IPS-18c (cell line): ENCODE measurements at regions not wholly inside any gene's neighbourhood (a gene's known extent, or its start where the extent isn't known, plus 50 kb on each side); places are given as distances from the start of the nearest gene placed in this dataset.

ENCODE experiments used
- H3K4me3 ChIP-seq: 2 replicates; pipeline ENCODE4 v1.7.0; 2013; ENCODE audit warnings: low read depth, mild to moderate bottlenecking, low read length, moderate library complexity; ENCODE audit not compliant: insufficient read depth
- H3K9me3 ChIP-seq: one replicate; pipeline ENCODE4 v1.6.1; 2013; ENCODE audit warnings: mild to moderate bottlenecking, low read length, moderate library complexity; ENCODE audit not compliant: control insufficient read depth, insufficient read depth

- H3K9me3 ChIP-seq = no peaks in the 10 kb centered on the region
- H3K4me3 ChIP-seq = no peak overlapping the region
Measured at GRCh38 chr1:58152697-58153096, 393.8 kb downstream of the OMA1 start.

DNA sequence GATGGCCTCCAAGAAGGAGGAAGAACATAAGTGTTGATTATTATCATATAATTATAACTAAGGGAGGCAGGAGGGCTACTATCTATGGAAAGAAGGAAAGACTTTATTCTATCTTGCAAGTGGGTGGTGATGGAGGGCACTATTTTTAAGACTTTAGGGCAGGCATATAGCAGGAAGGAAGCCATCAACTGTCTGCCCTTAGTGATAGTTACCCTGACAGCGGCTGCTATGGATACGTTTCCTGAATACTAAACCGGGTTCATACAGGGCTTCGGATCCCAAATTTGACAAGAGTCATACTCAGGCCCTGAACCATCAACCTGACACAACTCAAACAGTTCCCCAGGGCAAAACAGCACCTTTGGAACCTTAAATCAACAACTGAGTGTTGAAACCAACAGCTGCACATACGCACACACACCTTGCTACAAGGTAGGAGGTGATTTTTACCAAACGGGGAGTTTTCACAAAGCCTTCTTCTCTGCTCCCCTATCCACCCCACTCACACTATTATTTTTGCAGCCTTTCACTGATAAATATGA, 397.2 kb downstream of the OMA1 start:
- no peak overlapping the region for H3K4me3 ChIP-seq

DNA sequence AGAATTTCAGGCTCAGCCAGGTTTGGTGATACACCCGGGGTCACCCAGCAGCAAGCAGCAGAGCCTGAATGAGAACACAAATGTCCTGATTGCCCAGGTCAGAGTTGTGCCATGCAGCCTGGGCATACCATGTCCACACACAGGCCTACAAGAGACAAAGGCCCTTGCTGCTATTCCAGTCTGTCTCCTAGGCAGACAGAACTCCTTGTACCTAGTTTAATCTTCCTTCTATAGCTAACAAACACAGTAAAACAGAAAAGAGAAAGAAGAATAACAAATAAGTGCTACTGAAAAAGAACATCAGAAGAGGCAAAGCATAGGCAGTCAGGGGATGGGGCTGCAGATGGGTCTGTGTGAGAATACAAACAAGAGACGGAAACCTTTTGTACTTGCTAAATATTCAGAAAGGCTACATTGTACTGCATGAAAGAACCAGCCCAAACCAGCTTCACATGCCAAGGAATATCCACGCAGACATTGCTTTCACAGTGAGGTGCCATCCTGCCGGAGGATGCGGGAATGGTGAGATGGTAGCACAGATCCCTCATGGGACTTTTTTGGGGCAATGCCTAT, 401.7 kb downstream of the OMA1 start:
- Histone ChIP-seq H3K4me3 (no peak overlapping the region), H3K9me3 (no peaks in the 10 kb centered on the region)

More for the DNA sequence above, 397.2 kb downstream of the OMA1 start:
- H3K9me3 ChIP-seq = no peaks in the 10 kb centered on the region

DNA sequence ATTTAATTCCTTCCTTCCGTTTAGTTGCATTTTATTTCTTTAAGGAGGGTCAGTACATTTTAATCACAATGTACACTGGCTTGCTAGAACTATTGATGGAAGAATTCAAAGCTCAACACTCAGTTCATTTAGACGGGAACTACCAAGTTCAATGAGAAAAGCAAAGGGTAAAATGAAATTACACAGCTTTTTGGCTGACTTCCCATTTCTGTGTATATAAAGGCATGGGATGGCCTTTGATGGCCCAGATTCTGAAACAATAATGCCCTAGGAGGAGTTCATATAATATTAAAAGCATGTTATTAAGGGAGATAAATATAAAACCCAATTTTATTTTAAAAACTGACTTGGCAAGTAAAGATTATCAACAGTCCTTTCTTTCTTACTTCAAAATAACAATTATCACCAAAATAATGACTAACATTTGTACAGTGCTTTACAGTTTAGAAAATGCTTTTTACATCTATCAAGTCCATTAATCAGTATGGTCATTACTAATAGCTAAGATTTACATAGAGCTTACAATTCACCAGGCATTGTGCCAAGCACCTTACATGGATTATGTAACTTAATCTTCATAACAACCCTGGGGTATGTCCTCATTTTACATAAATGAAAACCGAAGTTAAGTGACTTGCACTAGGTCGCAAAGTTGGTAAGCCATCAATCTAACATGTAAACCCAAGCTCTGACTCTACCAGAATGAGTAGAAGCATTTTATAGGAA, 402.4 kb downstream of the OMA1 start:
- H3K4me3 ChIP-seq = no peak overlapping the region
- H3K9me3 ChIP-seq = no peaks in the 10 kb centered on the region

DNA sequence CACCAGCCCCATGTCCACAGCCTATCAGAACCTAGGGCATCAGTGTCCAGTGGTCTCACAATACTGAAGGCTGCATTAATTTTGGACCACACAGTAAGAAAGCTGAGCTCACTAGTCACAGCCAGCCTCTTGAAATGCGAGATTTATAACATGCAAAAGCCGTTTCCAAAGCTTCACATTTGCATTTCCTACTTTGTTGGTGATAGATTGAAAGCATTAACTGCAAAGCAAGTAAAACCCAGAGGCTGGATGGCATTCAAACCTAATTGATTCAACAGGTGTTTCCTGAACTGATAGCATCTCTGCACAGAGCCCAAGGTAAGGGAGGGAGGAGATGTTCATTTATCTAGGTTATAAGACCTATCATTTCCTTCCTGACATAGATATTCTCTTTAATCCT, 410.1 kb downstream of the OMA1 start:
- Histone ChIP-seq H3K4me3 (no peak overlapping the region), H3K9me3 (no peaks in the 10 kb centered on the region)

- Histone ChIP-seq H3K9me3 (no peaks in the 10 kb centered on the region), H3K4me3 (no peak overlapping the region)
Measured at GRCh38 chr1:58135821-58136321, 410.7 kb downstream of the OMA1 start.

- Histone ChIP-seq H3K4me3 (no peak overlapping the region), H3K9me3 (no peaks in the 10 kb centered on the region)
Measured at GRCh38 chr1:58133562-58133961, 413.0 kb downstream of the OMA1 start.

DNA sequence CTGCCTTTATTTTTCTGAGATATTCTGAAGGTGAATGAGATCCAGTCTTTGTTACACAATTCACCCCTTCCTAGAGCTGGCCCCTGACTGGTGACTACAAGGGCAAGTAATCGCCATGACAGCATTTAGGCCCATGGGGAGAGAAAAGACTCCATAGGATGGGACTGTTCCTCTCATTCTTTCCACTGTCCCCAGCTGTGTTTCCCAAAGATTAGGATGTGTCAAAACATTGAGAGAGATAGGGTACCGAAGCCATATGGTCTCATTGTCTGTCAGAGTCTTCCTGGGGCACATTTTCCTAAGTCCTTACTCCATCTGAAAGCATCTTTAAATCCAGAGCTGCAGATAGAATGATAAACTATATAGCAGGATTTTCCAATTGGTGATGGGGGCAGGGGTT, 423.5 kb downstream of the OMA1 start:
- Histone ChIP-seq H3K4me3 (no peak overlapping the region), H3K9me3 (peaks cover 2% of the 10 kb centered on the region)

DNA sequence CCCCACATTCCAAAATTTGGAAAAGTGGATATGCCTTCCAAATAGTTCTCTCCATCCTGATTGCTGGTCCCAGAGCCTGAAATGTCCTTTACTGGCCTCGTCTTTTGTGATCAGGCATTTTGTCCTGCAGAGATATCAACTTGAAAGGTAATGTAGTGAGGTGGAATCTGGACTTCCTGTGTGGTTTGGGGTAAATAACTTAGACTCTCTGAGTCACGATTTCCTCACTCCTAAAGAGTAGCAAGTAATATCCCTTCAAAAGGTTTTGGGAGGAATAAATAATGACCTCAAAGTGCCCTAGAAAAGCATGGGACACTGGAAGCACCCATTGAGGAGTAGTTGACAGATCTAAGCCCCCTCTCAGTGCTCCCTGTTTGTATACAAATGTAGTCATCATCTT, 426.6 kb downstream of the OMA1 start:
- Histone ChIP-seq H3K4me3 (no peak overlapping the region), H3K9me3 (peaks cover 3% of the 10 kb centered on the region)

- Histone ChIP-seq H3K4me3 (no peak overlapping the region), H3K9me3 (peaks cover 3% of the 10 kb centered on the region)
Measured at GRCh38 chr1:58116284-58116683, 430.2 kb downstream of the OMA1 start.

DNA sequence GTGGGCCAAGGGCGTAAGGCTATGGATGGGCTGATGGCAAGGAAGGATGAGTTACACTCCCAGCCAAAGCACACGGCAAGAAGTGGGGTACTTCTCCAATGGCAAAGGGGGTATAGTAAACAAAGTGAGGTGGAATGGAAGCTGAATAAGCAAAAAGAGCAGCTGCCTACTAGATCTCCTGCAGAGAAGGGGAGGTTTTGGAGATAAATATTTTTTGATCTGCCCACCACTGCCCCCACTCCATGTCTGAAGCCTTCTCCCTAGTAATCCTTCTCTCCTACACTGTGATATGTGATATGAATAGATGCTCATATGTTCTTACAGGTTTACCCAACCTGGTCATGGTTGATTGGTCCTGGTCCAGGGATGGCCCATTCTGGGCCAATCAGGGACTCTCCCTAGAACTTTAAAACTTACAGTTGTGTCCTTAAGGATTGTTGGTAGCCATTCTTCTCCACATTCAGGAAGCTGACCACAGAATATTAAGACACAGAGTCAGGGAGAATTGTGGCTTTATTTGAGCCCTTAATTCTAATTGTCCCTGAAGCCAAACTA, 436.8 kb downstream of the OMA1 start:
- no peak overlapping the region for H3K4me3 ChIP-seq
- H3K9me3 ChIP-seq = no peaks in the 10 kb centered on the region

- H3K4me3 ChIP-seq = no peak overlapping the region
- H3K9me3 ChIP-seq = no peaks in the 10 kb centered on the region
Measured at GRCh38 chr1:58108783-58109182, 437.7 kb downstream of the OMA1 start.

DNA sequence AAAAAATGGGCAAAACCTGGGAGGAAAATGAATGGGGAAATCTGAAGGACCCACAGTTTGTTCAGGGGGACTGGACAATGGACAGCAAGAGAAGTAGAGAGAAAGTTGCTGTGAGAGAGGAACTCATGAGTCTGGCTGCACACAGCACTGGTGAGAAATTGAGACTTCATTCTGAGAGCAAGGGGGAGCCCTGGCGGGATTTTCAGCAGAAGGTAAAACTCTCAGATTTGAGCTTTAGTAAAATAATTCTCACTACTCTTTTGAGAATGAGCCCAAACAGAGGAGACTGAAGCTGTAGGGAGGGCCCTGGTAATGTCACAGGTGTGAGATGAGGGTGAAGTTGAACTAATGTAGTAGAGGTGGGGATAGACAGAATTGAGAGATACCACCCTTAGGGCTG, 438.6 kb downstream of the OMA1 start:
- no peaks in the 10 kb centered on the region for H3K9me3 ChIP-seq
- H3K4me3 ChIP-seq = no peak overlapping the region

- H3K4me3 ChIP-seq = no peak overlapping the region
- no peaks in the 10 kb centered on the region for H3K9me3 ChIP-seq
Measured at GRCh38 chr1:58104960-58105359, 441.6 kb downstream of the OMA1 start.

DNA sequence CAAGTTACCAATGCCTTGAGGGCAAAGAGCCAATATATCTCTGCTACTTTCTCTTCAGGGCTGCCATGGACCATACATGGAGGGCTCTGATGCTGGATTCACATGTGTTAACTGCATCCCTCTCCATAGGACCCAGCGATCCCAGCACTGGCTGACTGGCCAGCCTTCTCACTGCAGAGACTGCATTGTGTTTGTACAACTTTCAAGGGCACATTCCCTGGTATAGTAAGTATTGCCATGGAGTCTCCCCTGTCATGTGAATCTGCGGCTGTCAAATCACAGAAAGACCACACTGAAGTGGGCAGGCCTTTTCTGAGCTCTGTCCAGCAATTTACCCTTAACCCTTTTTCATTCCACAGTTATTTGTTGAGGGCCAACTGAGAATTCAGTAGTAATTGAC, 449.8 kb downstream of the OMA1 start:
- Histone ChIP-seq H3K4me3 (no peak overlapping the region), H3K9me3 (no peaks in the 10 kb centered on the region)

DNA sequence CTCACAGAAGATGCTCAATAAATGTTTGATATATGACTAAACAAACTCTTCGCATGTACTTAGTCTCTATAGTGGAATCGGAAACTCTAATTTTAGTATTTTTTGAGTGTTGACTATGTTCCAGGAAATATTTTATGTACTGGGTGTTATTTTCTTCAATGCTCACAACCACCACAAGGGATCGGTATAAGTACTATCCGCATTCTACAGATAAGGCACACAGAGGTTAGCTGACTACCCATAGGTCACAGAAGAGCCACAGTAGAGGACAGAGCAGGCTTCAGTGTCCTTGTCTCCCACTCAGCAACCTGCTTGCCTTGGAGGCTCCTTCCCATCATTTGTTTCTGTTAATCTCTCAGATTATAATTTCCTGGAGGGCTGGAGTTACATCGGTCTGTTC, 451.3 kb downstream of the OMA1 start:
- H3K9me3 ChIP-seq = no peaks in the 10 kb centered on the region
- no peak overlapping the region for H3K4me3 ChIP-seq

DNA sequence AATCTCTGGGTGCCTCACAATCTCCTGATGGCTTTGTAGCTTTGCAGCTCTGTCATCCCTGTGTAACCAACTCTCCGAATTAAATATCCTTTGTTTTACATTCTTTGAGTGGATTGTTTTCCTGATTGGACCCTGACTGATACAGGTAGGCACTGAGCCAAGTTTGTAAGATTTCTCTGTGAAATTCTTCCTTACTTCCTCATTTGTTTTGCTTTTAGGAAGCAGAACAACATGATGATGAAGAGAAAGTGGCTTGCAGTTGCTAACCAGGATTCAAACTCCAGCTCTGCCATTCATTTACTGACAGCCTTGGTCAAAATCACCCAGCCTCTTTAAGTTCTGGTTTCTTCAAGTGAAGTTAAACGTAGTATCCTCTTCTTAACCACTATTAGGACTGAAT, 452.3 kb downstream of the OMA1 start:
- Histone ChIP-seq H3K9me3 (no peaks in the 10 kb centered on the region), H3K4me3 (no peak overlapping the region)

GRCh38 chr1:58090640-58091039, 455.9 kb downstream of the OMA1 start:
- no peak overlapping the region for H3K4me3 ChIP-seq

More at GRCh38 chr1:58090640-58091039, 455.9 kb downstream of the OMA1 start:
- H3K9me3 ChIP-seq = no peaks in the 10 kb centered on the region
